ENCODE measurements at regions not wholly inside any gene's neighbourhood (a gene's known extent, or its start where the extent isn't known, plus 50 kb on each side); places are given as distances from the start of the nearest gene placed in this dataset.

GRCh38 chrX:39631276-39632229 is 466.2 kb downstream of the BCOR start:
- Histone ChIP-seq H4K20me1 (ENCODE audit: control insufficient read depth, extremely low read depth, insufficient read depth, low read length) (no peaks in the 10 kb centered on the region), H3K36me3 (ENCODE audit: control insufficient read depth in 2 of 2, extremely low read depth in 1 of 2, insufficient read depth in 2 of 2, low read length in 2 of 2) (no peaks in the 10 kb centered on the region), H3K9ac (ENCODE audit: control insufficient read depth, extremely low read depth, insufficient read depth, low read length) (no peak overlapping the region), H3K9me3 (ENCODE audit: control insufficient read depth, low read depth, low read length) (no peaks in the 10 kb centered on the region), H3K4me1 (ENCODE audit: control insufficient read depth, extremely low read depth, insufficient read depth, low read length) (no peaks in the 10 kb centered on the region), H3K4me3 (ENCODE audit: control insufficient read depth in 2 of 3, extremely low read depth in 1 of 3, insufficient read depth in 2 of 3, low read depth in 1 of 3, low read length in 3 of 3) (no peak overlapping the region), H3K4me2 (ENCODE audit: control insufficient read depth, extremely low read depth, insufficient read depth, low read depth, low read length) (no peak overlapping the region), H3K27ac (ENCODE audit: control insufficient read depth, insufficient read depth, low read length) (no peak overlapping the region), H3K27me3 (ENCODE audit: control insufficient read depth, extremely low read depth, insufficient read depth, low read length) (no peaks in the 10 kb centered on the region), H3K79me2 (ENCODE audit: control insufficient read depth, insufficient read depth, low read length) (no peaks in the 10 kb centered on the region), H3K9me1 (ENCODE audit: control insufficient read depth, extremely low read depth, insufficient read depth, low read length) (no peaks in the 10 kb centered on the region), H2AFZ (ENCODE audit: control insufficient read depth, low read length) (no peak overlapping the region)
- DNase-seq (ENCODE audit: low read depth, low spot score) (no peak), FAIRE-seq (no peak)
- TF ChIP-seq CTCF (optimal IDR thresholded peaks at IDR 0.05 in 1 of 3, IDR thresholded peaks at IDR 0.05 in 1 of 3, conservative IDR thresholded peaks at IDR 0.05 in 1 of 3; ENCODE audit: extremely low read depth in 1 of 3, insufficient read depth in 2 of 3, low read length in 3 of 3) (no peak), EZH2 (IDR thresholded peaks at IDR 0.05; ENCODE audit: low read length) (no peak)
- dilution Hi-C loops (cut with MboI; ENCODE audit: extremely low pct_ligation_motif_present, low sequenced_read_pairs): no loop called here

GRCh38 chrX:39633293-39633692 is 464.5 kb downstream of the BCOR start:
- H3K4me2 ChIP-seq (ENCODE audit: control insufficient read depth, extremely low read depth, insufficient read depth, low read depth, low read length): no peak overlapping the region
- no peaks in the 10 kb centered on the region for H3K27me3 ChIP-seq (ENCODE audit: control insufficient read depth, extremely low read depth, insufficient read depth, low read length)
- no peaks in the 10 kb centered on the region for H3K79me2 ChIP-seq (ENCODE audit: control insufficient read depth, insufficient read depth, low read length)
- no peak overlapping the region for H3K9ac ChIP-seq (ENCODE audit: control insufficient read depth, extremely low read depth, insufficient read depth, low read length)
- no peak for DNase-seq (ENCODE audit: low read depth, low spot score)
- FAIRE-seq: no peak
- no peak overlapping the region for H3K4me3 ChIP-seq (ENCODE audit: control insufficient read depth in 2 of 3, extremely low read depth in 1 of 3, insufficient read depth in 2 of 3, low read depth in 1 of 3, low read length in 3 of 3)
- no peak overlapping the region for H2AFZ ChIP-seq (ENCODE audit: control insufficient read depth, low read length)
- dilution Hi-C loops (cut with MboI; ENCODE audit: extremely low pct_ligation_motif_present, low sequenced_read_pairs): no loop called here
- H3K27ac ChIP-seq (ENCODE audit: control insufficient read depth, insufficient read depth, low read length): no peak overlapping the region
- H3K36me3 ChIP-seq (ENCODE audit: control insufficient read depth in 2 of 2, extremely low read depth in 1 of 2, insufficient read depth in 2 of 2, low read length in 2 of 2): no peaks in the 10 kb centered on the region
- no peaks in the 10 kb centered on the region for H3K9me3 ChIP-seq (ENCODE audit: control insufficient read depth, low read depth, low read length)
- no peak for TF ChIP-seq EZH2 (IDR thresholded peaks at IDR 0.05; ENCODE audit: low read length)
- no peaks in the 10 kb centered on the region for H4K20me1 ChIP-seq (ENCODE audit: control insufficient read depth, extremely low read depth, insufficient read depth, low read length)
- H3K4me1 ChIP-seq (ENCODE audit: control insufficient read depth, extremely low read depth, insufficient read depth, low read length): no peaks in the 10 kb centered on the region
- H3K9me1 ChIP-seq (ENCODE audit: control insufficient read depth, extremely low read depth, insufficient read depth, low read length): no peaks in the 10 kb centered on the region

All from keratinocyte (primary cell).